ENCODE measurements at regions not wholly inside any gene's neighbourhood (a gene's known extent, or its start where the extent isn't known, plus 50 kb on each side); places are given as distances from the start of the nearest gene placed in this dataset.

GRCh38 chr14:25628978-25629377, 579.0 kb upstream of the STXBP6 start:
- TF ChIP-seq EZH2 (IDR thresholded peaks at IDR 0.05; ENCODE audit: low read length, missing control alignments) = no peak
- no peak for TF ChIP-seq CTCF (conservative IDR thresholded peaks at IDR 0.05 in 1 of 2, IDR thresholded peaks at IDR 0.05 in 1 of 2; ENCODE audit: low read depth in 1 of 2, low read length in 2 of 2)

All from fibroblast of lung (primary cell).